ENCODE measurements at regions not wholly inside any gene's neighbourhood (a gene's known extent, or its start where the extent isn't known, plus 50 kb on each side); places are given as distances from the start of the nearest gene placed in this dataset.

GRCh38 chr12:126084480-126084879 lies 1019.2 kb downstream of the AACS start:
- no peak overlapping the region for H3K9ac ChIP-seq (ENCODE audit: low read length)
- H3K27me3 ChIP-seq (replicated peaks in 1 of 4; ENCODE audit: control extremely low read depth in 1 of 4, control insufficient read depth in 3 of 4, insufficient read depth in 4 of 4, low read length in 3 of 4), result no peaks in the 10 kb centered on the region
- no peaks in the 10 kb centered on the region for H3K36me3 ChIP-seq (replicated peaks in 1 of 2; ENCODE audit: control extremely low read depth in 1 of 2, control insufficient read depth in 1 of 2, extremely low read depth in 1 of 2, insufficient read depth in 2 of 2, low read length in 1 of 2)
- no peak for TF ChIP-seq EZH2 (IDR thresholded peaks at IDR 0.05; ENCODE audit: borderline replicate concordance, insufficient read depth, low read depth, low read length, poor library complexity, severe bottlenecking)
- TF ChIP-seq CTCF (IDR thresholded peaks at IDR 0.05), result no peak
- no peak overlapping the region for H3K4me3 Mint-ChIP-seq
- ChIA-PET CTCF (no interaction called here), POLR2A (no interaction called here)
- H4K20me1 ChIP-seq (ENCODE audit: control insufficient read depth, insufficient read depth, low read length, poor library complexity, severe bottlenecking), result no peaks in the 10 kb centered on the region
- no peak overlapping the region for H2AFZ ChIP-seq (ENCODE audit: insufficient read depth, low read depth, low read length, poor library complexity, severe bottlenecking)
- H3K79me2 ChIP-seq (ENCODE audit: control insufficient read depth, insufficient read depth, low read length), result no peaks in the 10 kb centered on the region
- intact Hi-C loops (cut with micrococcal nuclease), result no loop called here
- no peaks in the 10 kb centered on the region for H3K4me1 Mint-ChIP-seq
- peaks cover 0 to 3% (median 2%) of the 10 kb centered on the region in 3 donors for H3K9me3 ChIP-seq (ENCODE audit: control extremely low read depth in 1 of 3, control insufficient read depth in 2 of 3, insufficient read depth in 1 of 3, low read length in 2 of 3)
- H3K27ac ChIP-seq (ENCODE audit: low read length in 2 of 2), result no peak overlapping the region
- no peak overlapping the region for H3K4me2 ChIP-seq (replicated peaks; ENCODE audit: low read depth, low read length, poor library complexity, severe bottlenecking)
- H3K27ac Mint-ChIP-seq, result no peak overlapping the region
- DNase-seq (no peak), ATAC-seq (ENCODE audit: low read depth) (no peak)
- H3K9me3 Mint-ChIP-seq (ENCODE audit: insufficient read depth), result peaks cover 3% of the 10 kb centered on the region
- H3K4me3 ChIP-seq (ENCODE audit: control extremely low read depth in 1 of 5, extremely low read depth in 1 of 5, insufficient read depth in 1 of 5, low read depth in 2 of 5, low read length in 4 of 5), result no peak overlapping the region
- H3K27me3 Mint-ChIP-seq, result no peaks in the 10 kb centered on the region
- no peaks in the 10 kb centered on the region for H3K4me1 ChIP-seq (ENCODE audit: control insufficient read depth in 2 of 2, insufficient read depth in 2 of 2, low read length in 2 of 2)

GRCh38 chr12:126086242-126086641 lies 1021.0 kb downstream of the AACS start:
- no peak overlapping the region for H3K9ac ChIP-seq (ENCODE audit: low read length)
- H4K20me1 ChIP-seq (ENCODE audit: control insufficient read depth, insufficient read depth, low read length, poor library complexity, severe bottlenecking), result no peaks in the 10 kb centered on the region
- H3K4me1 Mint-ChIP-seq, result no peaks in the 10 kb centered on the region
- no peak overlapping the region for H3K4me2 ChIP-seq (replicated peaks; ENCODE audit: low read depth, low read length, poor library complexity, severe bottlenecking)
- no peaks in the 10 kb centered on the region for H3K4me1 ChIP-seq (ENCODE audit: control insufficient read depth in 2 of 2, insufficient read depth in 2 of 2, low read length in 2 of 2)
- TF ChIP-seq EZH2 (IDR thresholded peaks at IDR 0.05; ENCODE audit: borderline replicate concordance, insufficient read depth, low read depth, low read length, poor library complexity, severe bottlenecking) (no peak), CTCF (IDR thresholded peaks at IDR 0.05) (no peak)
- POLR2A ChIA-PET, result no interaction called here
- H3K9me3 ChIP-seq (ENCODE audit: control extremely low read depth in 1 of 3, control insufficient read depth in 2 of 3, insufficient read depth in 1 of 3, low read length in 2 of 3), result peaks cover 0 to 9% (median 0%) of the 10 kb centered on the region in 3 donors
- no peak overlapping the region for H3K27ac ChIP-seq (ENCODE audit: low read length in 2 of 2)
- H3K27me3 ChIP-seq (replicated peaks in 1 of 4; ENCODE audit: control extremely low read depth in 1 of 4, control insufficient read depth in 3 of 4, insufficient read depth in 4 of 4, low read length in 3 of 4), result no peaks in the 10 kb centered on the region
- H3K27ac Mint-ChIP-seq, result no peak overlapping the region
- H3K27me3 Mint-ChIP-seq, result no peaks in the 10 kb centered on the region
- H3K79me2 ChIP-seq (ENCODE audit: control insufficient read depth, insufficient read depth, low read length), result no peaks in the 10 kb centered on the region
- H3K4me3 Mint-ChIP-seq, result no peak overlapping the region
- no peak overlapping the region for H2AFZ ChIP-seq (ENCODE audit: insufficient read depth, low read depth, low read length, poor library complexity, severe bottlenecking)
- H3K36me3 ChIP-seq (replicated peaks in 1 of 2; ENCODE audit: control extremely low read depth in 1 of 2, control insufficient read depth in 1 of 2, extremely low read depth in 1 of 2, insufficient read depth in 2 of 2, low read length in 1 of 2), result no peaks in the 10 kb centered on the region
- DNase-seq, result no peak
- H3K9me3 Mint-ChIP-seq (ENCODE audit: insufficient read depth), result peaks cover 3% of the 10 kb centered on the region
- intact Hi-C loops (cut with micrococcal nuclease), result no loop called here
- WGBS (ENCODE audit: insufficient coverage), result 17% methylated on average over 3 of the region's 3 CpGs
- CTCF ChIA-PET, result no interaction called here
- ATAC-seq (ENCODE audit: low read depth), result no peak
- H3K4me3 ChIP-seq (ENCODE audit: control extremely low read depth in 1 of 5, extremely low read depth in 1 of 5, insufficient read depth in 1 of 5, low read depth in 2 of 5, low read length in 4 of 5), result no peak overlapping the region

Data from B cell (primary cell).